H9 (cell line): ENCODE measurements at regions not wholly inside any gene's neighbourhood (a gene's known extent, or its start where the extent isn't known, plus 50 kb on each side); places are given as distances from the start of the nearest gene placed in this dataset.

ENCODE experiments used
- DNase-seq: peaks from one replicate; pipeline ENCODE4 v3.0.0-alpha.2; 2017
- H2AFZ ChIP-seq: one replicate; pipeline ENCODE4 v1.6.1; 2013; ENCODE audit warnings: mild to moderate bottlenecking, low read length, control low read depth, moderate library complexity
- H2AK5ac ChIP-seq: 2 replicates; pipeline ENCODE4 v1.6.1; 2013; ENCODE audit warnings: low read length, control low read depth, mixed read lengths; ENCODE audit not compliant: insufficient read length
- H2BK120ac ChIP-seq: one replicate; pipeline ENCODE4 v1.6.1; 2013; ENCODE audit warnings: low read depth, mild to moderate bottlenecking, low read length, control low read depth, inconsistent platforms; ENCODE audit not compliant: poor library complexity, severe bottlenecking
- H2BK12ac ChIP-seq: 2 replicates; pipeline ENCODE4 v1.6.1; 2013; ENCODE audit warnings: low read length, control low read depth, mixed read lengths, low read depth; ENCODE audit not compliant: insufficient read length
- H2BK15ac ChIP-seq: 2 replicates; pipeline ENCODE4 v1.6.1; 2013; ENCODE audit warnings: low read depth, low read length, control low read depth
- H2BK20ac ChIP-seq: one replicate; pipeline ENCODE4 v1.6.1; 2013; ENCODE audit warnings: low read depth, mild to moderate bottlenecking, low read length, control low read depth, inconsistent platforms; ENCODE audit not compliant: poor library complexity, severe bottlenecking
- H2BK5ac ChIP-seq: 2 replicates; pipeline ENCODE4 v1.6.1; 2013; ENCODE audit warnings: low read length, control low read depth, mixed read lengths; ENCODE audit not compliant: insufficient read length
- H3K14ac ChIP-seq: 2 replicates; pipeline ENCODE4 v1.6.1; 2013; ENCODE audit warnings: low read length, control low read depth; ENCODE audit not compliant: insufficient read depth
- H3K18ac ChIP-seq: 2 replicates; pipeline ENCODE4 v1.6.1; 2013; ENCODE audit warnings: low read depth, mild to moderate bottlenecking, mixed read lengths, low read length, control low read depth; ENCODE audit not compliant: insufficient read length
- H3K23ac ChIP-seq: 2 replicates; pipeline ENCODE4 v1.6.1; 2013; ENCODE audit warnings: low read length, control low read depth, mixed read lengths, low read depth; ENCODE audit not compliant: insufficient read length
- H3K23me2 ChIP-seq: 2 replicates; pipeline ENCODE4 v1.6.1; 2013; ENCODE audit warnings: low read depth, mild to moderate bottlenecking, mixed read lengths, low read length, control low read depth; ENCODE audit not compliant: insufficient read length, poor library complexity, severe bottlenecking
- H3K27ac ChIP-seq: 2 replicates; pipeline ENCODE4 v1.5.1; 2013; ENCODE audit warnings: low read length, control low read depth, mixed read lengths, low read depth; ENCODE audit not compliant: insufficient read length
- H3K27me3 ChIP-seq: 2 replicates; pipeline ENCODE4 v1.6.1; 2013; ENCODE audit warnings: low read length, control low read depth, inconsistent platforms; ENCODE audit not compliant: insufficient read depth
- H3K4ac ChIP-seq: 2 replicates; pipeline ENCODE4 v1.6.1; 2013; ENCODE audit warnings: low read depth, mild to moderate bottlenecking, control low read depth, inconsistent platforms, low read length, moderate library complexity
- H3K4me1 ChIP-seq: 2 replicates; pipeline ENCODE4 v1.6.1; 2013; ENCODE audit warnings: low read length, control low read depth, inconsistent platforms; ENCODE audit not compliant: insufficient read depth
- H3K4me2 ChIP-seq: 2 replicates; pipeline ENCODE4 v1.6.1; 2013; ENCODE audit warnings: low read length, control low read depth, mixed read lengths; ENCODE audit not compliant: insufficient read length, insufficient read depth
- H3K56ac ChIP-seq: 2 replicates; pipeline ENCODE4 v1.6.1; 2013; ENCODE audit warnings: low read depth, mild to moderate bottlenecking, mixed read lengths, low read length, control low read depth; ENCODE audit not compliant: insufficient read length
- H3K79me1 ChIP-seq: 2 replicates; pipeline ENCODE4 v1.6.1; 2013; ENCODE audit warnings: low read depth, mild to moderate bottlenecking, moderate library complexity, low read length, control low read depth, inconsistent platforms; ENCODE audit not compliant: insufficient read depth, poor library complexity, severe bottlenecking
- H3K79me2 ChIP-seq: 2 replicates; pipeline ENCODE4 v1.6.1; 2013; ENCODE audit warnings: low read length, control low read depth, inconsistent platforms; ENCODE audit not compliant: insufficient read depth
- H3K9ac ChIP-seq: 2 replicates; pipeline ENCODE4 v1.6.1; 2013; ENCODE audit warnings: low read length, control low read depth, mixed read lengths; ENCODE audit not compliant: insufficient read length; ENCODE audit errors: extremely low read depth
- H3K9me3 ChIP-seq: one replicate; pipeline ENCODE4 v1.6.1; 2013; ENCODE audit warnings: low read depth, low read length, inconsistent platforms; ENCODE audit not compliant: control insufficient read depth
- H3T11ph ChIP-seq: one replicate; pipeline ENCODE4 v1.6.1; 2013; ENCODE audit warnings: mild to moderate bottlenecking, low read length, control low read depth, inconsistent platforms
- H4K20me1 ChIP-seq: one replicate; pipeline ENCODE4 v1.6.1; 2013; ENCODE audit not compliant: control insufficient read depth, insufficient read length, insufficient read depth
- H4K5ac ChIP-seq: 2 replicates; pipeline ENCODE4 v1.6.1; 2013; ENCODE audit warnings: low read depth, mild to moderate bottlenecking, mixed read lengths, low read length, control low read depth; ENCODE audit not compliant: insufficient read length
- H4K8ac ChIP-seq: replicated peaks from 2 replicates; pipeline ENCODE4 v1.6.1; 2013; ENCODE audit warnings: low read length, control low read depth, mixed read lengths, low read depth; ENCODE audit not compliant: insufficient read length
- H4K91ac ChIP-seq: 2 replicates; pipeline ENCODE4 v1.6.1; 2013; ENCODE audit warnings: low read depth, mild to moderate bottlenecking, moderate library complexity, mixed read lengths, low read length, control low read depth; ENCODE audit not compliant: insufficient read length
- H3K27ac Mint-ChIP-seq, 3 experiments: 2 replicates in 2 of 3; 3 replicates in 1 of 3; pipeline ENCODE4 v1.8.0; 2020 to 2021; ENCODE audit warnings: mixed read lengths in 3 of 3, mild to moderate bottlenecking in 1 of 3, moderate library complexity in 1 of 3
- H3K27me3 Mint-ChIP-seq: 2 replicates; pipeline ENCODE4 v1.8.0; 2021; ENCODE audit warnings: low read depth, mild to moderate bottlenecking, moderate library complexity, mixed read lengths
- H3K36me3 Mint-ChIP-seq, 3 experiments: 2 replicates in 2 of 3; 3 replicates in 1 of 3; pipeline ENCODE4 v1.8.0; 2020 to 2021; ENCODE audit warnings: low read depth in 3 of 3, mixed read lengths in 3 of 3; ENCODE audit not compliant: insufficient read depth in 1 of 3
- H3K4me1 Mint-ChIP-seq, 2 experiments: 2 replicates each; pipeline ENCODE4 v1.8.0; 2020; ENCODE audit warnings: mixed read lengths in 2 of 2
- H3K4me3 Mint-ChIP-seq, 2 experiments: 2 replicates in 1 of 2; 3 replicates in 1 of 2; pipeline ENCODE4 v1.8.0; 2020 to 2021; ENCODE audit warnings: mild to moderate bottlenecking in 2 of 2, mixed read lengths in 2 of 2, moderate library complexity in 1 of 2
- H3K9me3 Mint-ChIP-seq, 2 experiments: 2 replicates in 1 of 2; 3 replicates in 1 of 2; pipeline ENCODE4 v1.8.0; 2020; ENCODE audit warnings: mild to moderate bottlenecking in 2 of 2, mixed read lengths in 2 of 2, moderate library complexity in 1 of 2
- CTCF ChIP-seq: fragments of 200-600 bp; sonication (generic); conservative IDR thresholded peaks from 3 replicates; pipeline ENCODE4 v1.8.0; 2021; ENCODE audit warnings: antibody characterized with exemption, mild to moderate bottlenecking
- WGBS: extraction: QIAGEN DNeasy Blood & Tissue Kit; methylation state at CpG from one replicate; pipeline ENCODE4 v1.1.7; 2013; ENCODE audit warnings: missing lambda C conversion rate, low lambda C conversion rate, mixed read lengths; ENCODE audit not compliant: insufficient read length; ENCODE audit errors: extremely low coverage; 5-methylcytosine and 5-hydroxymethylcytosine counted together

- Histone ChIP-seq H3K27ac (no peak overlapping the region), H3K14ac (no peak overlapping the region), H3K27me3 (no peaks in the 10 kb centered on the region), H3K79me1 (no peaks in the 10 kb centered on the region), H3K9ac (no peak overlapping the region), H2BK12ac (no peak overlapping the region), H4K5ac (no peak overlapping the region), H2AFZ (no peak overlapping the region), H3K79me2 (no peaks in the 10 kb centered on the region), H3K4me2 (no peak overlapping the region), H3K23ac (no peak overlapping the region), H2BK15ac (no peak overlapping the region), H3K56ac (no peak overlapping the region), H4K8ac (no peak overlapping the region), H3K4ac (no peak overlapping the region), H3T11ph (no peak overlapping the region), H4K91ac (no peak overlapping the region), H3K9me3 (no peaks in the 10 kb centered on the region), H2AK5ac (no peak overlapping the region), H3K18ac (no peak overlapping the region), H2BK120ac (no peak overlapping the region), H3K23me2 (no peaks in the 10 kb centered on the region), H3K4me1 (no peaks in the 10 kb centered on the region), H2BK5ac (no peak overlapping the region), H2BK20ac (no peak overlapping the region), H4K20me1 (no peaks in the 10 kb centered on the region)
- Mint-ChIP-seq H3K4me3 (no peak overlapping the region), H3K4me1 (no peaks in the 10 kb centered on the region), H3K9me3 (no peaks in the 10 kb centered on the region), H3K27me3 (no peaks in the 10 kb centered on the region), H3K27ac (no peak overlapping the region), H3K36me3 (0 out of 7 replicates have a peak, but pooled peaks cover 0 to 4% (median 0%) of the 10 kb centered on the region in 3 experiments)
- DNase-seq: no peak
- no CpG with 5 or more reads among the region's 1 CpG for WGBS
- TF ChIP-seq CTCF: no peak
These were observed 487.0 kb downstream of the PDHA2 start for GRCh38 chr4:96326846-96327245.
